GM23248 (cell line): ENCODE measurements at regions not wholly inside any gene's neighbourhood (a gene's known extent, or its start where the extent isn't known, plus 50 kb on each side); places are given as distances from the start of the nearest gene placed in this dataset.

Experiments
- DNase-seq: peaks from one replicate; pipeline ENCODE4 v3.0.0-alpha.2; 2015
- H2AFZ ChIP-seq: fragments of 200-600 bp; sonication (generic); 2 replicates; pipeline ENCODE4 v1.6.1; 2016; ENCODE audit warnings: antibody characterized with exemption
- H3F3A ChIP-seq: fragments of 200-600 bp; sonication (generic); 2 replicates; pipeline ENCODE4 v1.6.1; 2016; ENCODE audit warnings: mild to moderate bottlenecking, antibody characterized with exemption, mixed run types; ENCODE audit not compliant: insufficient read depth
- H3K27ac ChIP-seq: fragments of 200-600 bp; sonication (generic); 2 replicates; pipeline ENCODE4 v1.5.1; 2016; ENCODE audit warnings: mild to moderate bottlenecking
- H3K27me3 ChIP-seq: fragments of 200-600 bp; sonication (generic); replicated peaks from 2 replicates; pipeline ENCODE4 v1.6.1; 2016; ENCODE audit warnings: mild to moderate bottlenecking; ENCODE audit not compliant: insufficient read depth
- H3K36me3 ChIP-seq: fragments of 200-600 bp; sonication (generic); 2 replicates; pipeline ENCODE4 v1.6.1; 2016; ENCODE audit warnings: low read depth, mild to moderate bottlenecking
- H3K4me1 ChIP-seq: fragments of 200-600 bp; sonication (generic); 2 replicates; pipeline ENCODE4 v1.6.1; 2016; ENCODE audit warnings: mild to moderate bottlenecking; ENCODE audit not compliant: insufficient read depth
- H3K4me2 ChIP-seq: fragments of 200-600 bp; sonication (generic); one replicate; pipeline ENCODE4 v1.6.1; 2016; ENCODE audit warnings: mild to moderate bottlenecking; ENCODE audit not compliant: unreplicated experiment
- H3K4me3 ChIP-seq: fragments of 200-600 bp; sonication (generic); 2 replicates; pipeline ENCODE4 v1.5.1; 2016; ENCODE audit warnings: mild to moderate bottlenecking
- H3K79me2 ChIP-seq: fragments of 200-600 bp; sonication (generic); 2 replicates; pipeline ENCODE4 v1.6.1; 2016; ENCODE audit warnings: mild to moderate bottlenecking; ENCODE audit not compliant: insufficient read depth
- H3K9ac ChIP-seq: fragments of 200-600 bp; sonication (generic); 2 replicates; pipeline ENCODE4 v1.6.1; 2016; ENCODE audit warnings: mild to moderate bottlenecking
- H3K9me2 ChIP-seq: fragments of 200-600 bp; sonication (generic); 2 replicates; pipeline ENCODE4 v1.6.1; 2016; ENCODE audit warnings: mixed run types, mild to moderate bottlenecking, moderate library complexity; ENCODE audit not compliant: insufficient read depth
- H3K9me3 ChIP-seq: fragments of 200-600 bp; sonication (generic); one replicate; pipeline ENCODE4 v1.6.1; 2017; ENCODE audit warnings: low read depth
- H4K20me1 ChIP-seq: fragments of 200-600 bp; sonication (generic); 2 replicates; pipeline ENCODE4 v1.6.0; 2016; ENCODE audit not compliant: insufficient read depth
- EZH2 ChIP-seq: fragments of 200-600 bp; sonication (generic); IDR thresholded peaks from 2 replicates; pipeline ENCODE4 v1.6.1; 2018; ENCODE audit warnings: antibody characterized with exemption, mild to moderate bottlenecking; ENCODE audit not compliant: insufficient read depth, poor library complexity, severe bottlenecking
- EZH2phosphoT487 ChIP-seq: fragments of 200-600 bp; sonication (generic); IDR thresholded peaks from 2 replicates; pipeline ENCODE4 v1.6.1; 2018; ENCODE audit warnings: antibody characterized with exemption, moderate library complexity, mild to moderate bottlenecking, low read depth; ENCODE audit not compliant: insufficient read depth
- WGBS, 2 experiments: methylation state at CpG; one replicate each; pipeline ENCODE4 v1.1.6; 2015 to 2017; ENCODE audit warnings: low lambda C conversion rate in 2 of 2, low coverage in 1 of 2; ENCODE audit errors: missing lambda C conversion rate in 2 of 2; 5-methylcytosine and 5-hydroxymethylcytosine counted together
- in situ Hi-C: fragments of 300-500 bp; cut with MboI; formaldehyde crosslinking; loops from 2 replicates; pipeline ENCODE4 v1.15.0; 2020

DNA sequence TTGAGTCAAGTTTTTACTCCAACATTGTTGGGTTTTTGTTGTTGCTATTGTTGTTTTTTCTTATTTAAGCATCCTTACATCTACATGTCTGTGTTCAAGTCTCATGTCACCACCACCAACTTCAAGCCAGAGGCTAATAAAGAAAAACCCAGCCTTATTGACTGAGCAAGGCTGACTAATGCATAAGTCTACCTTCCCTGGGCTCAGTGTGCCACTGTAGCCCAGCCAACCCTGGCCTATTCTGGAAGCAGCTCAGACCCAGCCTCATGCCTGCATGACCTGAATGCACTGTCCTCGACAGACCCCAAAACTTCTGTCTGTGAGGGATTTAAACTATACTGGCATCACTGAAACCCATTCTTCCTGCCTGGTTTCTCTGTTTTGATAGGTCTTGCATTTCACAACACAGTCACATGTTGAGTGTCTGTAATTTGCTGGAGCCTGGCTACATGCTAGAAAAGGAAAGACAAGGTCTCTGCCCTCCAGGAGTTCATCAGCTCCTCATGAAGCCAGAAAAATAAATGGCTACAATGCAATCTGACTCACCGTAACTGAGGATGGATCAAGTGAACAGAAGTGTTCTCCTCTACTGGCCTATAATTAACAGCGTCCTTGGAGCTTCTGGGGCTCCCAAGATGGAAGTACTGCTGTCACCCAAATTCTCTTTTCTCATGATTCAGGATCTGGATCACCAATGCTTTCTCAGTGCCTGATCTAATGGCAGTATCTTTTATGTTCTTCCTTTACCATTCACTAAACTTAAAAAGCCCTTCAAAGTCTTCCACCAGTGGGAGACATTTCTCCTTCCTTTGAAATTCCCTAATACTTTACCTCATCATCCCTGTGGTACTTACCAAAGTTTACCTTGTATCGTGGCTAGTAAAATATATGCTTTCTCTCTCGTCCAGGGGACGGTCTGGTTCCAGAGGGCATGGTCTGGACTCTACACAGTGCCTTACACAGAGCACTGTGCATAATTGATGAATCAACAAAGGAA lies 103.9 kb upstream of the IFNE start:
- H2AFZ ChIP-seq = peak overlapping the region; percentile 27; the same call in 1 of the 2 replicates
- WGBS, 2 experiments = 89 to 91% methylated on average over 6 of the region's 6 CpGs
- H3K9me3 ChIP-seq = no peaks in the 10 kb centered on the region
- H3K4me2 ChIP-seq = no peak overlapping the region
- peak; percentile 43 for DNase-seq
- H3F3A ChIP-seq = peaks cover 37% of the 10 kb centered on the region
- in situ Hi-C loops = loop anchor here (10.0 kb wide), 1 partner anchor 189 kb away; no protein-coding TSS in a partner anchor
- TF ChIP-seq EZH2 (no peak), EZH2phosphoT487 (no peak)
- H3K36me3 ChIP-seq = no peaks in the 10 kb centered on the region
- no peaks in the 10 kb centered on the region; the same call in 1 of the 2 replicates for H3K9me2 ChIP-seq
- no peak overlapping the region for H3K4me3 ChIP-seq
- no peaks in the 10 kb centered on the region for H4K20me1 ChIP-seq
- peak overlapping the region; percentile 20 for H3K27ac ChIP-seq
- H3K4me1 ChIP-seq = peaks cover 65% of the 10 kb centered on the region
- H3K79me2 ChIP-seq = peaks cover 90% of the 10 kb centered on the region
- H3K9ac ChIP-seq = no peak overlapping the region
- H3K27me3 ChIP-seq = no peaks in the 10 kb centered on the region

DNA sequence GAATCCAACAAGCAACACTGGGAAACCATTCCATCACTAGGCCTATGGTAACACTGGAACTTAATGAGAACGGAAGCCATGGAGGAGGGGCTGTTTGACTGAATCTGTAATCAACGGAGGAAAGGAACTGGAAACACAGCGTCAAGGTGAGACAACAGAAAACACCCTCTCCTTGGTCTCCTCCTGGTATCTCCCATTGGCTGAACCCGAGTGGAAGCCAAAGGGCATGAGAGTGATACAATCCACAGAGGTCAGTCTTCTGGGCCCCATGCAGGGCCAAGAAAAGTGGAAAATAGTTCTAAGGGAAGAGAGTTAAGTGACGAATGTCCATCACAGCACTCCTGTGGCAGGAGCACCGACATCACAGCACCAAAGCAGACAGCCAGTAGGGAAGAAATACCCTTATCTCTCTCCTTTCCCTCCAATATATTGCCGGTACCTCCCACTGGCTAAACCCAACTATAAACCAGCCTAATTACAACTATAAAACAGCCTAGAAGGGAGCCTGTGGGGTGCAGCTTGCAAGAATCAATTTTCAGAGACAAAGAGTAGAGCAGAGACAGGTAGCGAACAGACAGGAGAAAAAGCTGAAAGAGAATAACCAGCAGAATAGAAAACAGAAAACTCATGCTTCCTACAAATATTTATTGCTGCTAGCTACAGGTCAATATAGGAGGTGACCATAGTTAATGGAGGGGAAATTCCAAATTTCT lies 107.4 kb upstream of the IFNE start:
- Histone ChIP-seq H3K27ac (peak overlapping the region; percentile 92; the same call in 1 of the 2 replicates), H3K9ac (no peak overlapping the region), H3K4me3 (peak overlapping the region; percentile 74), H3K4me1 (peaks cover 68% of the 10 kb centered on the region), H3K36me3 (no peaks in the 10 kb centered on the region), H3K79me2 (peaks cover 62% of the 10 kb centered on the region), H4K20me1 (no peaks in the 10 kb centered on the region), H3K9me3 (no peaks in the 10 kb centered on the region), H3K27me3 (no peaks in the 10 kb centered on the region), H2AFZ (no peak overlapping the region), H3K4me2 (peak overlapping the region; percentile 94), H3K9me2 (no peaks in the 10 kb centered on the region; the same call in 1 of the 2 replicates), H3F3A (peaks cover 60% of the 10 kb centered on the region)
- in situ Hi-C loops = loop anchor here (10.0 kb wide), 1 partner anchor 185 kb away; no protein-coding TSS in a partner anchor
- no peak for TF ChIP-seq EZH2
- TF ChIP-seq EZH2phosphoT487 = no peak
- no peak for DNase-seq
- 82 to 86% methylated on average over 8 of the region's 8 CpGs for WGBS, 2 experiments

DNA sequence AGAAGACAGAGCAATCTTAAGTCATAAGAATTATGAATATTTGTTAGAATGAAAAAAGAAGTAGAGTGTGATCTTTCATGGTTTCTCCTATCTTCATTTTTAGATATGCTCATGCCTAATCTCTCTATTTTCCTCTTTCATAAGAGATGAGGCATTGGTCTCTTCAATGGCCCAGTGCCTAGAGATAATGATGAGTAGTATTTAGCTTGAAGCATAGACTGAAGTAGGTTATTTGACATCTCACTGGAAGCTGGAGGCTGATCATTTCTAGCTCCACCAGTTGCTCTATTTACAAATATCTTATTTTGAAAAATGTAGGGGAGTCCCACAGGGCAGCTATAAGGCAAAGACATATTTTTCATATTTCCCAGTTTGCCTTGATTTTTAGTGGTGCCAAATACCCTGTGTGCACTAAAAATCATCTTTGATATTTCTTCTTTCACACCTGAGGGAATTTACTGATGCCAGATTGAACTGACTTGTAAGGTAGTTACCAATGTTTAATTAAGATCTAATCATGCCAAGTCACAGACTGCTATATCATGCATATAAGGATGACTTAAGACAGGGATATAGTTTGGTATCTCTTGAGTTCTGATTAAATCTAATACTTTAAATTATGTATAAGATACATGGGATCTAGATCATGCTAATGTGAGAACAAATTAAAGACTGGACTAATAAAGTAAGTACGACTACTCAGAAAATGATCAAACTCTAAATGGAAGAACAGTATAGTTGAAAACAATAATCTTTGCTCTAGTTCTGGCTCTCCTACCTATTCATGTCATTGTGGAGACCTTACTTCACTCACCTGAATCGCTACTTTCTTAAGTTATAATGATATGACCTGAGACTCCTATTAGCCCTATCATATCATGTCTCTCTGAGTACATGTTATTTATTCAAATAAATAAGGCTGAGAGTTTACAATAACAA lies 108.2 kb upstream of the IFNE start:
- Histone ChIP-seq H3K9ac (peak overlapping the region; percentile 79), H3K9me3 (no peaks in the 10 kb centered on the region), H3K27me3 (no peaks in the 10 kb centered on the region), H3K9me2 (no peaks in the 10 kb centered on the region; the same call in 1 of the 2 replicates), H2AFZ (no peak overlapping the region), H3K4me2 (peak overlapping the region; percentile 94), H3K36me3 (no peaks in the 10 kb centered on the region), H4K20me1 (no peaks in the 10 kb centered on the region), H3F3A (peaks cover 60% of the 10 kb centered on the region), H3K79me2 (peaks cover 54% of the 10 kb centered on the region), H3K4me3 (peak overlapping the region; percentile 74), H3K27ac (peak overlapping the region; percentile 92), H3K4me1 (peaks cover 64% of the 10 kb centered on the region)
- TF ChIP-seq EZH2 (no peak), EZH2phosphoT487 (no peak)
- 98% methylated on average over 2 of the region's 2 CpGs for WGBS, 2 experiments
- peak; percentile 50 for DNase-seq
- in situ Hi-C loops = no loop called here
